H1 (cell line): ENCODE measurements at regions not wholly inside any gene's neighbourhood (a gene's known extent, or its start where the extent isn't known, plus 50 kb on each side); places are given as distances from the start of the nearest gene placed in this dataset.

Experiments
- CTCF ChIA-PET: fragments of 300-600 bp; sonication (Branson Sonifier 250); formaldehyde crosslinking; loops from one replicate; lab custom pipeline; 2021; ENCODE audit not compliant: partially characterized antibody; lab: Charles Lee
- POLR2A ChIA-PET: fragments of 300-600 bp; sonication (Branson Sonifier 250); formaldehyde crosslinking; loops from one replicate; lab custom pipeline; 2021; ENCODE audit warnings: inconsistent platforms; ENCODE audit not compliant: partially characterized antibody; lab: Charles Lee
- DNase-seq, 2 experiments: peaks; one replicate each; pipeline versions ENCODE4 v3.0.0 to v3.0.0-alpha.2; 2010 to 2022; ENCODE audit warnings: low spot score in 2 of 2, low read depth in 1 of 2, mixed read lengths in 1 of 2
- FAIRE-seq: peaks from 2 replicates; lab custom pipeline; 2011; peaks lifted over from hg19 to GRCh38; lab: Jason Lieb, UNC
- H2AFZ ChIP-seq: 2 replicates; pipeline ENCODE4 v1.8.1; 2012; ENCODE audit warnings: low read length, inconsistent platforms
- H2AK5ac ChIP-seq: 2 replicates; pipeline ENCODE4 v1.6.1; 2013; ENCODE audit warnings: low read depth, low read length
- H2BK120ac ChIP-seq: replicated peaks from 2 replicates; pipeline ENCODE3; 2013; ENCODE audit warnings: low read depth, low read length, inconsistent platforms
- H2BK12ac ChIP-seq: 2 replicates; pipeline ENCODE4 v1.6.1; 2013; ENCODE audit warnings: low read depth, low read length
- H2BK15ac ChIP-seq: 2 replicates; pipeline ENCODE4 v1.6.1; 2013; ENCODE audit warnings: low read length
- H2BK20ac ChIP-seq: 2 replicates; pipeline ENCODE4 v1.6.1; 2013; ENCODE audit warnings: low read length
- H2BK5ac ChIP-seq: 2 replicates; pipeline ENCODE4 v1.6.1; 2013; ENCODE audit warnings: low read depth, low read length
- H3K14ac ChIP-seq: 2 replicates; pipeline ENCODE4 v1.6.1; 2013; ENCODE audit warnings: inconsistent platforms; ENCODE audit not compliant: insufficient read length
- H3K18ac ChIP-seq: 2 replicates; pipeline ENCODE4 v1.6.1; 2013; ENCODE audit warnings: low read length; ENCODE audit errors: extremely low read depth
- H3K23ac ChIP-seq: 2 replicates; pipeline ENCODE4 v1.6.1; 2013; ENCODE audit warnings: inconsistent platforms; ENCODE audit not compliant: insufficient read length
- H3K23me2 ChIP-seq: 2 replicates; pipeline ENCODE4 v1.6.1; 2013; ENCODE audit warnings: low read depth, low read length
- H3K27ac ChIP-seq: 2 replicates; pipeline ENCODE4 v1.6.1; 2011; ENCODE audit warnings: low read depth, low read length, inconsistent platforms
- H3K27me3 ChIP-seq, 4 experiments: replicated peaks in 1 of 4; 1 replicate in 1 of 4; 2 replicates in 3 of 4; pipeline versions ENCODE4 v1.6.1 to v1.8.1; 2011 to 2013; ENCODE audit warnings: low read length in 3 of 4, mild to moderate bottlenecking in 3 of 4, inconsistent platforms in 2 of 4, mixed read lengths in 2 of 4, moderate library complexity in 1 of 4; ENCODE audit not compliant: control insufficient read depth in 3 of 4, insufficient read depth in 3 of 4; ENCODE audit errors: extremely low read depth in 1 of 4
- H3K36me3 ChIP-seq, 4 experiments: 2 replicates each; pipeline versions ENCODE4 v1.6.1 to v1.8.1; 2011 to 2013; ENCODE audit warnings: mild to moderate bottlenecking in 4 of 4, low read length in 3 of 4, moderate library complexity in 2 of 4, control low read depth in 1 of 4, inconsistent platforms in 1 of 4; ENCODE audit not compliant: insufficient read depth in 4 of 4, control insufficient read depth in 2 of 4
- H3K4ac ChIP-seq: replicated peaks from 2 replicates; pipeline ENCODE3; 2013; ENCODE audit warnings: low read length, low read depth, mixed read lengths, inconsistent platforms; ENCODE audit not compliant: insufficient read length
- H3K4me1 ChIP-seq, 4 experiments: replicated peaks in 1 of 4; 1 replicate in 1 of 4; 2 replicates in 3 of 4; pipeline versions ENCODE4 v1.6.1 to v1.8.1; 2011 to 2013; ENCODE audit warnings: low read length in 3 of 4, inconsistent platforms in 2 of 4, mixed read lengths in 1 of 4; ENCODE audit not compliant: insufficient read depth in 4 of 4, control insufficient read depth in 3 of 4
- H3K4me2 ChIP-seq, 2 experiments: 2 replicates each; pipeline versions ENCODE4 v1.6.1 to v1.8.1; 2011 to 2013; ENCODE audit warnings: low read depth in 2 of 2, low read length in 2 of 2, control low read depth in 1 of 2, inconsistent platforms in 1 of 2, mild to moderate bottlenecking in 1 of 2; ENCODE audit not compliant: insufficient read depth in 1 of 2
- H3K4me3 ChIP-seq, 4 experiments: fragments of 200-600, 300-600 bp in 1 of 4; sonication (generic), shearing (Covaris generic), sonication (Bioruptor Twin) in 1 of 4; 2 replicates each; pipeline versions ENCODE4 v1.5.1 to v1.8.1; 2011 to 2016; ENCODE audit warnings: low read length in 4 of 4, low read depth in 3 of 4, control low read depth in 2 of 4, inconsistent platforms in 2 of 4, mild to moderate bottlenecking in 2 of 4, mixed read lengths in 1 of 4, moderate library complexity in 1 of 4; ENCODE audit not compliant: insufficient read depth in 2 of 4; ENCODE audit errors: extremely low read depth in 1 of 4
- H3K56ac ChIP-seq: replicated peaks from 2 replicates; pipeline ENCODE3; 2013; ENCODE audit warnings: low read depth, mild to moderate bottlenecking, mixed read lengths, low read length, inconsistent platforms; ENCODE audit not compliant: insufficient read length
- H3K79me1 ChIP-seq: 2 replicates; pipeline ENCODE4 v1.6.1; 2013; ENCODE audit warnings: low read depth, low read length, control low read depth
- H3K79me2 ChIP-seq, 2 experiments: 2 replicates each; pipeline versions ENCODE4 v1.6.1 to v1.8.1; 2012 to 2013; ENCODE audit warnings: low read length in 2 of 2, mild to moderate bottlenecking in 2 of 2, inconsistent platforms in 1 of 2; ENCODE audit not compliant: insufficient read depth in 2 of 2, control insufficient read depth in 1 of 2
- H3K9ac ChIP-seq, 4 experiments: replicated peaks in 1 of 4; 1 replicate in 1 of 4; 2 replicates in 3 of 4; pipeline versions ENCODE4 v1.6.1 to v1.8.1; 2011 to 2013; ENCODE audit warnings: low read depth in 3 of 4, low read length in 3 of 4, control low read depth in 2 of 4, mild to moderate bottlenecking in 2 of 4, moderate library complexity in 2 of 4, inconsistent platforms in 1 of 4; ENCODE audit errors: extremely low read depth in 1 of 4
- H3K9me3 ChIP-seq, 2 experiments: 2 replicates each; pipeline versions ENCODE4 v1.6.1 to v1.8.1; 2012 to 2013; ENCODE audit warnings: mild to moderate bottlenecking in 2 of 2, moderate library complexity in 2 of 2, control low read depth in 1 of 2, inconsistent platforms in 1 of 2, low read depth in 1 of 2, low read length in 1 of 2, mixed read lengths in 1 of 2; ENCODE audit not compliant: insufficient read depth in 2 of 2
- H4K20me1 ChIP-seq, 2 experiments: replicated peaks in 1 of 2; 2 replicates each; pipeline versions ENCODE3 to v1.8.1; 2011 to 2013; ENCODE audit warnings: inconsistent platforms in 2 of 2, low read length in 2 of 2, mild to moderate bottlenecking in 1 of 2; ENCODE audit not compliant: insufficient read depth in 2 of 2, control insufficient read depth in 1 of 2
- H4K5ac ChIP-seq: 2 replicates; pipeline ENCODE4 v1.6.1; 2013; ENCODE audit warnings: low read length, low read depth, mixed read lengths, inconsistent platforms; ENCODE audit not compliant: insufficient read length
- H4K8ac ChIP-seq: 2 replicates; pipeline ENCODE4 v1.8.0; 2013; ENCODE audit warnings: mild to moderate bottlenecking, moderate library complexity, low read length, inconsistent platforms; ENCODE audit not compliant: insufficient read depth; ENCODE audit errors: extremely low read depth
- H4K91ac ChIP-seq: replicated peaks from 2 replicates; pipeline ENCODE3; 2013; ENCODE audit warnings: low read length, mixed read lengths, inconsistent platforms; ENCODE audit not compliant: insufficient read length
- CEBPB ChIP-seq: IDR thresholded peaks from 2 replicates; pipeline ENCODE4 v1.6.1; 2012; ENCODE audit warnings: low read depth, low read length
- EGR1 ChIP-seq: IDR thresholded peaks from 2 replicates; pipeline ENCODE4 v1.6.1; 2011; ENCODE audit warnings: low read depth, low read length, borderline replicate concordance
- HDAC2 ChIP-seq, 2 experiments: fragments of 300-600 bp in 1 of 2; sonication (generic) in 1 of 2; IDR thresholded peaks; 2 replicates each; pipeline ENCODE4 v1.6.1; 2011 to 2012; ENCODE audit warnings: low read depth in 2 of 2, low read length in 2 of 2, mild to moderate bottlenecking in 2 of 2, moderate library complexity in 2 of 2, borderline replicate concordance in 1 of 2, inconsistent platforms in 1 of 2
- KDM1A ChIP-seq: fragments of 200-600, 300-600 bp; sonication (generic); IDR thresholded peaks from 2 replicates; pipeline ENCODE4 v1.7.1; 2016; ENCODE audit warnings: mild to moderate bottlenecking, low read length, borderline replicate concordance
- NRF1 ChIP-seq: IDR thresholded peaks from 2 replicates; pipeline ENCODE4 v1.6.1; 2011; ENCODE audit warnings: mild to moderate bottlenecking, low read depth, low read length, improper control_type of control experiment
- POLR2AphosphoS5 ChIP-seq: IDR thresholded peaks from 2 replicates; pipeline ENCODE4 v1.6.1; 2011; ENCODE audit warnings: low read depth, low read length
- RNF2 ChIP-seq: fragments of 200-900, 300-1000 bp; sonication (generic); IDR thresholded peaks from 2 replicates; pipeline ENCODE4 v1.7.1; 2016; ENCODE audit warnings: borderline replicate concordance, low read depth, mild to moderate bottlenecking, antibody characterized with exemption, low read length; ENCODE audit not compliant: poor library complexity, severe bottlenecking; ENCODE audit errors: missing control alignments
- SAP30 ChIP-seq: fragments of 300-600 bp; sonication (generic); IDR thresholded peaks from 2 replicates; pipeline ENCODE4 v1.7.1; 2012; ENCODE audit warnings: low read length, moderate library complexity, mild to moderate bottlenecking, inconsistent platforms; ENCODE audit not compliant: insufficient read depth, insufficient replicate concordance
- TBP ChIP-seq: IDR thresholded peaks from 2 replicates; pipeline ENCODE4 v1.6.1; 2011; ENCODE audit warnings: low read depth, low read length, improper control_type of control experiment
- WGBS, 2 experiments: shearing (Covaris generic) in 1 of 2; methylation state at CpG; one replicate each; pipeline versions ENCODE4 v1.1.6 to v1.1.7; 2013 to 2015; ENCODE audit warnings: low lambda C conversion rate in 2 of 2, mixed read lengths in 2 of 2, inconsistent platforms in 1 of 2, low coverage in 1 of 2, missing lambda C conversion rate in 1 of 2; ENCODE audit not compliant: insufficient replicate concordance in 2 of 2, insufficient coverage in 1 of 2, insufficient read length in 1 of 2; ENCODE audit errors: extremely low coverage in 1 of 2, missing lambda C conversion rate in 1 of 2; 5-methylcytosine and 5-hydroxymethylcytosine counted together
- TF ChIP-seq, protein P1 (sequence below): IDR thresholded peaks from 2 replicates; pipeline ENCODE4 v1.6.1; 2011; ENCODE audit warnings: low read length, improper control_type of control experiment
- TF ChIP-seq, protein P2 (sequence below): IDR thresholded peaks from 2 replicates; pipeline ENCODE4 v1.6.1; 2012; ENCODE audit warnings: low read length, inconsistent platforms

DNA sequence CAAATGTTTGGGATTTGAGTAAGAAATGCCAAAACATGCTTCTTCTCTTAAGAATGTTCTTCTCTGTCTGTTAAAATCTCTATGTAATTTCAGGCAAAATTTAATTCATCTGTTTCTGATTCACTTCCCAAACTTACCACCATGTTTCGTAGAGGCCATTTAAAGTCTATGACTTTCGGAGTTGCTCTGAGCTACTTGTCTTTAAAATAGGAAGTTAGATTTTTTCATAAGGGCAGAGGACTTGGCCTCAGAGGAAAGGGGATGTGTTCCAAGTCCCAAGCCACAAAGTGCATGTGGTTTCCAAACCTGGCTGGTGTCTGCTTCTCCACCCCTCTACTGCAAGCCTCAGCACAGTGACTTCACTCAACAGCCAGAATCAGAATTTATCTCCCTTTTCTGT is 111.3 kb upstream of the ADRA1B start:
- no peak overlapping the region for H3K56ac ChIP-seq
- H3K9ac ChIP-seq, result no peak overlapping the region
- H2BK120ac ChIP-seq, result no peak overlapping the region
- H2AK5ac ChIP-seq, result no peak overlapping the region
- H4K5ac ChIP-seq, result no peak overlapping the region
- CTCF ChIA-PET, result interaction anchor here (1.2 kb wide), 2 partner anchors 12 to 30 kb away, joined by 4 to 5 read pairs; no protein-coding TSS in a partner anchor
- H4K91ac ChIP-seq, result no peak overlapping the region
- no peak overlapping the region for H2BK5ac ChIP-seq
- no peak overlapping the region for H2BK12ac ChIP-seq
- H3K27ac ChIP-seq, result no peak overlapping the region
- no peak overlapping the region for H4K8ac ChIP-seq
- H3K36me3 ChIP-seq, result no peaks in the 10 kb centered on the region
- H4K20me1 ChIP-seq, result no peaks in the 10 kb centered on the region
- H3K23ac ChIP-seq, result no peak overlapping the region
- DNase-seq (no peak), FAIRE-seq (no peak)
- no peaks in the 10 kb centered on the region for H3K9me3 ChIP-seq
- no peak overlapping the region for H3K14ac ChIP-seq
- no peak overlapping the region for H3K4me3 ChIP-seq
- H2AFZ ChIP-seq, result no peak overlapping the region
- no peaks in the 10 kb centered on the region for H3K79me2 ChIP-seq
- H2BK15ac ChIP-seq, result no peak overlapping the region
- no peak overlapping the region for H2BK20ac ChIP-seq
- POLR2A ChIA-PET, result no interaction called here
- H3K18ac ChIP-seq, result no peak overlapping the region
- no peaks in the 10 kb centered on the region for H3K27me3 ChIP-seq
- no peaks in the 10 kb centered on the region for H3K23me2 ChIP-seq
- no peak overlapping the region for H3K4ac ChIP-seq
- H3K4me1 ChIP-seq, result no peaks in the 10 kb centered on the region
- WGBS, 2 experiments, result 85% methylated on average over 2 of the region's 2 CpGs; no CpG with 5 or more reads in 1 of the 2 experiments
- no peaks in the 10 kb centered on the region for H3K79me1 ChIP-seq
- no peak overlapping the region for H3K4me2 ChIP-seq
- no peak for TF ChIP-seq POLR2AphosphoS5
- TF ChIP-seq, protein P1, sequence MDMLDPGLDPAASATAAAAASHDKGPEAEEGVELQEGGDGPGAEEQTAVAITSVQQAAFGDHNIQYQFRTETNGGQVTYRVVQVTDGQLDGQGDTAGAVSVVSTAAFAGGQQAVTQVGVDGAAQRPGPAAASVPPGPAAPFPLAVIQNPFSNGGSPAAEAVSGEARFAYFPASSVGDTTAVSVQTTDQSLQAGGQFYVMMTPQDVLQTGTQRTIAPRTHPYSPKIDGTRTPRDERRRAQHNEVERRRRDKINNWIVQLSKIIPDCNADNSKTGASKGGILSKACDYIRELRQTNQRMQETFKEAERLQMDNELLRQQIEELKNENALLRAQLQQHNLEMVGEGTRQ, result no peak
- no peak for TF ChIP-seq KDM1A
- no peak for TF ChIP-seq EGR1
- TF ChIP-seq RNF2, result no peak
- TF ChIP-seq TBP, result no peak
- TF ChIP-seq HDAC2 (IDR thresholded peaks at IDR 0.05; ENCODE audit: borderline replicate concordance in 1 of 2, low read depth in 2 of 2, low read length in 2 of 2), result no peak
- TF ChIP-seq SAP30, result no peak
- TF ChIP-seq, protein P2, sequence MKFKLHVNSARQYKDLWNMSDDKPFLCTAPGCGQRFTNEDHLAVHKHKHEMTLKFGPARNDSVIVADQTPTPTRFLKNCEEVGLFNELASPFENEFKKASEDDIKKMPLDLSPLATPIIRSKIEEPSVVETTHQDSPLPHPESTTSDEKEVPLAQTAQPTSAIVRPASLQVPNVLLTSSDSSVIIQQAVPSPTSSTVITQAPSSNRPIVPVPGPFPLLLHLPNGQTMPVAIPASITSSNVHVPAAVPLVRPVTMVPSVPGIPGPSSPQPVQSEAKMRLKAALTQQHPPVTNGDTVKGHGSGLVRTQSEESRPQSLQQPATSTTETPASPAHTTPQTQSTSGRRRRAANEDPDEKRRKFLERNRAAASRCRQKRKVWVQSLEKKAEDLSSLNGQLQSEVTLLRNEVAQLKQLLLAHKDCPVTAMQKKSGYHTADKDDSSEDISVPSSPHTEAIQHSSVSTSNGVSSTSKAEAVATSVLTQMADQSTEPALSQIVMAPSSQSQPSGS, result no peak
- no peak for TF ChIP-seq NRF1
- no peak for TF ChIP-seq CEBPB
